ENCODE measurements at regions not wholly inside any gene's neighbourhood (a gene's known extent, or its start where the extent isn't known, plus 50 kb on each side); places are given as distances from the start of the nearest gene placed in this dataset.

DNA sequence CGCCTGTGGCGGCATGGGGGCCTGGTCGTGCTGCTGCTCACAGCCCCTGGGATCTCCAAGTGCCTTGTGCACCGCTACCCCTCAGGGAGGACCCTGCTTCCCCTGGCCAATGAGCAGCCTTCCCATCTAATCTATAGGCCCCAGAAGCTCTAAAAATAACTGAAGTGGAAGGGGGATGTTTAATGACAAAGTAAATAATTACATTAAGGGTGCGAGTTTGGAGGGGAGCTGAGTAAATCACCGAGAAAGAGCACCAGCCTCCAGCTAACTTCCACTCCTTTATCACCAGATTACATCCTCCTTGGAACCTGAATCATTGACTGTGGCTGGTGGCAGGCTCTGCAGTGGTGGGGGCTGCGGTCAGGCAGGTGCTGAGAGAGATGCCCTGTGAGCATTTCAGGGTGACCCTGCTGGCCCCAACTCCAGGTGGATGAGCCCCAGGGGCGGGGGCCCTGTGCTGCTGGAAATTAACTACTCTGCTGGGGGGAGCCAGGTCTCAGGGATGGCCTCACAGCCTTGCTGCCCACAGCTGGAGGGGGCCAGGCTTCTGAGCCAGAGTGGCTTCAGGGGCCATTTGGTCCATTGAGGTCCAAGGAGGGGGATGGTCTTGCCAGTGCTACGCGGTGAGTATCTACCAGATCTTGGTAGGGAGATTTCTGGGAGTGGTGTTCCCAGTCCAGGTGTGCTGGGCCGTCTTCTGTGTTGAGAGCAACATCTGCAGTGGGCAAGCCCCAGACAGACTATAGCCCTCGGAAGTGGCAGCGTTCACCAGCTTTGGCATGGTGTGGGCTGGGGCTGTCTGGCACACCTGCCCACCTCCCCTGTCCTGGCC, 74.2 kb downstream of the GLI2 start (continued):
- TF ChIP-seq WRNIP1 (IDR thresholded peaks at IDR 0.05; ENCODE audit: borderline replicate concordance, low read depth, low read length) (no peak), HCFC1 (IDR thresholded peaks at IDR 0.05; ENCODE audit: low read length) (no peak), LARP7 (IDR thresholded peaks at IDR 0.05) (no peak), STAT3 (IDR thresholded peaks at IDR 0.05; ENCODE audit: low read depth, low read length) (no peak)

DNA sequence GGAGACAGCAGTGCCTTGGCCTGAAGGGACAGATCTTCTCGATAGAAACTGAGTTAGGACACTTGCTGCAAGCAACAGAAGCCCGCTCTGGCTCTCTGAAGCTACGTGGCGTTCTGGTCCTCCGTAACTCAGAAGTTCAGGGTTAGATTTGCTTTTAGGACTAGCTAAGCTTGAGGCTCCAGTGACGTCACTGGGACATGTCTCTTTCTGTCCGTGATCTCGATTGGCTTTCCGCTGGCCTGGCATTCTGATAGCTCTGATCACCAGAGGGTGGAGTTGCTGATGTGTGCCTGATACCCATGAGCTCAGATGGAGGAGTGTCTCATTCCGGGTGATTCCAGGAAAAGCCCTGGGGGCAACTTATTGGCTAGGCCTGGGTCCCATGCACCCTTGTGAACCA, 75.0 kb downstream of the GLI2 start:
- CTCF ChIA-PET = no interaction called here

More for the DNA sequence above, 75.0 kb downstream of the GLI2 start:
- no peaks in the 10 kb centered on the region for H3K9me3 ChIP-seq (replicated peaks; ENCODE audit: control insufficient read depth, insufficient read depth, low read length)
- no peak overlapping the region for H2AFZ ChIP-seq (ENCODE audit: control insufficient read depth, low read depth, low read length)
- no peak for ATAC-seq
- no peaks in the 10 kb centered on the region for H3K79me2 ChIP-seq (ENCODE audit: control insufficient read depth, insufficient read depth, low read length)
- SMC1A ChIA-PET (ENCODE audit: uncharacterized antibody, unreplicated experiment) = interaction anchor here (0.5 kb wide), 1 partner anchor 136 kb away, joined by 3 read pairs; no protein-coding TSS in a partner anchor
- peaks cover 0 to 3% of the 10 kb centered on the region in 2 experiments; a peak in 2 of 4 replicates for H3K27me3 ChIP-seq (replicated peaks in 1 of 2; ENCODE audit: control insufficient read depth in 2 of 2, insufficient read depth in 2 of 2, low read length in 1 of 2)
- H4K20me1 ChIP-seq (ENCODE audit: control insufficient read depth, insufficient read depth) = no peaks in the 10 kb centered on the region
- intact Hi-C loops (cut with micrococcal nuclease; ENCODE audit: unreplicated experiment) = no loop called here
- RAD21 ChIA-PET (ENCODE audit: unreplicated experiment) = no interaction called here
- FAIRE-seq = no peak
- TF ChIP-seq CEBPB (IDR thresholded peaks at IDR 0.05; ENCODE audit: borderline replicate concordance in 1 of 2, low read depth in 2 of 2, low read length in 2 of 2) (no peak), NFXL1 (IDR thresholded peaks at IDR 0.05; ENCODE audit: borderline replicate concordance) (no peak), NFIC (IDR thresholded peaks at IDR 0.05; ENCODE audit: low read depth, low read length) (no peak), HDGF (IDR thresholded peaks at IDR 0.05) (no peak), TCF7 (IDR thresholded peaks at IDR 0.05; ENCODE audit: borderline replicate concordance) (no peak)
- TF ChIP-seq, protein P1, sequence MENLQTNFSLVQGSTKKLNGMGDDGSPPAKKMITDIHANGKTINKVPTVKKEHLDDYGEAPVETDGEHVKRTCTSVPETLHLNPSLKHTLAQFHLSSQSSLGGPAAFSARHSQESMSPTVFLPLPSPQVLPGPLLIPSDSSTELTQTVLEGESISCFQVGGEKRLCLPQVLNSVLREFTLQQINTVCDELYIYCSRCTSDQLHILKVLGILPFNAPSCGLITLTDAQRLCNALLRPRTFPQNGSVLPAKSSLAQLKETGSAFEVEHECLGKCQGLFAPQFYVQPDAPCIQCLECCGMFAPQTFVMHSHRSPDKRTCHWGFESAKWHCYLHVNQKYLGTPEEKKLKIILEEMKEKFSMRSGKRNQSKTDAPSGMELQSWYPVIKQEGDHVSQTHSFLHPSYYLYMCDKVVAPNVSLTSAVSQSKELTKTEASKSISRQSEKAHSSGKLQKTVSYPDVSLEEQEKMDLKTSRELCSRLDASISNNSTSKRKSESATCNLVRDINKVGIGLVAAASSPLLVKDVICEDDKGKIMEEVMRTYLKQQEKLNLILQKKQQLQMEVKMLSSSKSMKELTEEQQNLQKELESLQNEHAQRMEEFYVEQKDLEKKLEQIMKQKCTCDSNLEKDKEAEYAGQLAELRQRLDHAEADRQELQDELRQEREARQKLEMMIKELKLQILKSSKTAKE (IDR thresholded peaks at IDR 0.05; ENCODE audit: low read depth, poor library complexity, severe bottlenecking) = no peak
- TF ChIP-seq, protein P2, sequence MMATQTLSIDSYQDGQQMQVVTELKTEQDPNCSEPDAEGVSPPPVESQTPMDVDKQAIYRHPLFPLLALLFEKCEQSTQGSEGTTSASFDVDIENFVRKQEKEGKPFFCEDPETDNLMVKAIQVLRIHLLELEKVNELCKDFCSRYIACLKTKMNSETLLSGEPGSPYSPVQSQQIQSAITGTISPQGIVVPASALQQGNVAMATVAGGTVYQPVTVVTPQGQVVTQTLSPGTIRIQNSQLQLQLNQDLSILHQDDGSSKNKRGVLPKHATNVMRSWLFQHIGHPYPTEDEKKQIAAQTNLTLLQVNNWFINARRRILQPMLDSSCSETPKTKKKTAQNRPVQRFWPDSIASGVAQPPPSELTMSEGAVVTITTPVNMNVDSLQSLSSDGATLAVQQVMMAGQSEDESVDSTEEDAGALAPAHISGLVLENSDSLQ (IDR thresholded peaks at IDR 0.05) = no peak
- no peaks in the 10 kb centered on the region for H3K4me1 ChIP-seq (ENCODE audit: control insufficient read depth, insufficient read depth, low read length)
- H3K36me3 ChIP-seq (ENCODE audit: control insufficient read depth in 2 of 2, insufficient read depth in 2 of 2, low read length in 1 of 2) = no peaks in the 10 kb centered on the region
- no peak overlapping the region for H3K4me2 ChIP-seq (ENCODE audit: control insufficient read depth, insufficient read depth)
- no peak overlapping the region for H3K9ac ChIP-seq (ENCODE audit: control insufficient read depth, insufficient read depth, low read length)
- no peak overlapping the region for H3K4me3 ChIP-seq
- POLR2A ChIA-PET = no interaction called here
- 40% methylated on average over 10 of the region's 10 CpGs for WGBS (ENCODE audit: insufficient coverage, insufficient replicate concordance, low lambda C conversion rate, missing lambda C conversion rate)
- no peak for DNase-seq (ENCODE audit: low read depth, low spot score)
- in situ Hi-C loops (cut with MboI) = no loop called here
- H3K27ac ChIP-seq (ENCODE audit: control insufficient read depth, insufficient read depth) = no peak overlapping the region
- BruUV-seq (replicated peaks) = no TSS peak
